ENCODE measurements at regions not wholly inside any gene's neighbourhood (a gene's known extent, or its start where the extent isn't known, plus 50 kb on each side); places are given as distances from the start of the nearest gene placed in this dataset.

DNA sequence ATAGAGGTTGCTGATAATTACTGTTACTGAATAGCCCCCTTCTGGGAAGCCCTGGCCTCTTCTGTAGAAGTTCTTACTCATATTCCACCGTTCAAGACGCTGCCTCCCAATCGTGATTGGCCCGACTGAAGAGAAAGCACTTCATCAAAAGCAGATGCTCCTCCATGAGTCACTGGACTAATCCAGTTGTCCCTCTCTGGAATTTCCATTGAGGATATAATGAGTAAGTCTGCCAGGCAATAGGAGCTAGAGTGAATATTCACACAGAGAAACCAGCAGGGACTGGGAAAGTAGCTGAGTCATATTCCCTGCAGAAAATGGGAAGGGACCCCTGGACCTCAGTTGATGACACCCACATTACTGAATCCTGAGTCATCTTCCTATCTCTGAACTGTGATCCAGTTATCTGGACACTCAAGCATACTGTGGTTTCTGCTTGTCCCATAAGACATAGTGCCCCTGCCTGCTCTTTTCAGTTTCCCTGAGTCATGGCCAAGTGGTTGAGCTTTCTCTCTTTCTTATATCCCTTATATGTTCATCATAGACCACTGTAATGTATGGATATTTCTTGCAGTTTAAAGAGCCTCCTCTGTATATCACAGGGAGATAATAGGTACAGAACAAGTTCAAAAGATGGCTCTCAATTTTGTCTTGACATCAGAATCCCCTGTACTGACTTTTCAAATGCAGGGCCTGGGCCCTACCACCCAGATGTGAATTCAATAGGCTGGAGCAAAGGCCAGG is 151.2 kb upstream of the CDIN1 start (continued):
- TF ChIP-seq, protein P1, sequence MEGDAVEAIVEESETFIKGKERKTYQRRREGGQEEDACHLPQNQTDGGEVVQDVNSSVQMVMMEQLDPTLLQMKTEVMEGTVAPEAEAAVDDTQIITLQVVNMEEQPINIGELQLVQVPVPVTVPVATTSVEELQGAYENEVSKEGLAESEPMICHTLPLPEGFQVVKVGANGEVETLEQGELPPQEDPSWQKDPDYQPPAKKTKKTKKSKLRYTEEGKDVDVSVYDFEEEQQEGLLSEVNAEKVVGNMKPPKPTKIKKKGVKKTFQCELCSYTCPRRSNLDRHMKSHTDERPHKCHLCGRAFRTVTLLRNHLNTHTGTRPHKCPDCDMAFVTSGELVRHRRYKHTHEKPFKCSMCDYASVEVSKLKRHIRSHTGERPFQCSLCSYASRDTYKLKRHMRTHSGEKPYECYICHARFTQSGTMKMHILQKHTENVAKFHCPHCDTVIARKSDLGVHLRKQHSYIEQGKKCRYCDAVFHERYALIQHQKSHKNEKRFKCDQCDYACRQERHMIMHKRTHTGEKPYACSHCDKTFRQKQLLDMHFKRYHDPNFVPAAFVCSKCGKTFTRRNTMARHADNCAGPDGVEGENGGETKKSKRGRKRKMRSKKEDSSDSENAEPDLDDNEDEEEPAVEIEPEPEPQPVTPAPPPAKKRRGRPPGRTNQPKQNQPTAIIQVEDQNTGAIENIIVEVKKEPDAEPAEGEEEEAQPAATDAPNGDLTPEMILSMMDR (IDR thresholded peaks at IDR 0.05; ENCODE audit: poor library complexity, severe bottlenecking): no peak
- no peak for TF ChIP-seq POLR2AphosphoS5 (IDR thresholded peaks at IDR 0.05)

DNA sequence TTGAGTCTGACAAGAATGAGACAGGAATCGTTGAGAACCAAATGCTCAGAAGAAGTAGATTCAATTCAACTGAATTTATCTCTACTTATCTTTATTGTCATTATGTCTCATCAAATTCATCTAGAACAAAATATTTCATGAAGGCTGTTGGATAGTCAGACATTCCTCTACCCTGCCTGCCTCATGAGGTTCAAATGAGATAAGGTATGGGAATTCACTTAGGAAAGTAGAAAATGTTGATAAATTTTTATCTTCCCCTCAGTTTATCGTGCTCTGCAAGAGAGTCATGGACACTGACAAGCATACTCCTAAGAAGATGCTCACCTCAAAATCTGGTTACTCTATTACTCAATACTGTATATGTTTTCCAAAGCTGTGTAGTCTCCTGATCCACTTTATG is 149.7 kb upstream of the CDIN1 start:
- Histone ChIP-seq H3K79me2 (replicated peaks; ENCODE audit: insufficient read depth, low read length) (no peaks in the 10 kb centered on the region), H3K4me3 (ENCODE audit: low read length) (no peak overlapping the region), H3K9ac (ENCODE audit: low read length) (no peak overlapping the region), H3K4me2 (ENCODE audit: low read length) (no peak overlapping the region), H3K27ac (ENCODE audit: low read length) (no peak overlapping the region), H3K36me3 (ENCODE audit: insufficient read depth, low read length) (no peaks in the 10 kb centered on the region), H3K27me3 (ENCODE audit: insufficient read depth, low read depth, low read length) (no peaks in the 10 kb centered on the region), H3K9me3 (ENCODE audit: low read length) (no peaks in the 10 kb centered on the region), H3F3A (ENCODE audit: insufficient read depth, low read length, poor library complexity, severe bottlenecking) (no peaks in the 10 kb centered on the region), H2AFZ (ENCODE audit: low read depth, low read length) (no peak overlapping the region), H4K20me1 (ENCODE audit: insufficient read depth) (no peaks in the 10 kb centered on the region), H3K9me2 (ENCODE audit: insufficient read depth, low read length) (no peaks in the 10 kb centered on the region)
- no peak for TF ChIP-seq RAD21 (conservative IDR thresholded peaks at IDR 0.05)

DNA sequence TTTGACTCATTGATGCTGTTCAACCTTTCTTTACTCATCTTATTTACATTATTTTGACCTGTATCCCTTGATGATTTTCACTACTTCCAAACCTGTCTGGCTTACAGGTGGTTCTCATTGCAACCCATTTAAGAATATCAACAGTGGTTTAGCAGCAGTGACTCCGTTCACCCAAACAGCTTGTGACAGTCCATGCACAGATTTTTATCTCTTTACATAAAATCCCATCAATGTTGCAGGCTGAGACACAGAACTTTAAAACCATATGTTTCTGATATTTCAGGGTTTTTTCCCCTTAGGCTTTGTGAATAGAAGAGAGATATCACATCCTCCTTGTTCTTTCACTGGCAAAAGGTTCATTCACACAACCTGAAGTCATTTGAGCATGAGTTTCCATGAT is 149.1 kb upstream of the CDIN1 start:
- Histone ChIP-seq H3K27ac (ENCODE audit: low read length) (no peak overlapping the region), H4K20me1 (ENCODE audit: insufficient read depth) (no peaks in the 10 kb centered on the region), H2AFZ (ENCODE audit: low read depth, low read length) (no peak overlapping the region)

More for the DNA sequence above, 149.1 kb upstream of the CDIN1 start:
- H3K4me2 ChIP-seq (ENCODE audit: low read length): no peak overlapping the region
- no peaks in the 10 kb centered on the region for H3K9me3 ChIP-seq (ENCODE audit: low read length)
- no peaks in the 10 kb centered on the region for H3K27me3 ChIP-seq (ENCODE audit: insufficient read depth, low read depth, low read length)
- no peaks in the 10 kb centered on the region for H3F3A ChIP-seq (ENCODE audit: insufficient read depth, low read length, poor library complexity, severe bottlenecking)
- H3K36me3 ChIP-seq (ENCODE audit: insufficient read depth, low read length): no peaks in the 10 kb centered on the region
- H3K4me3 ChIP-seq (ENCODE audit: low read length): no peak overlapping the region
- no peaks in the 10 kb centered on the region for H3K9me2 ChIP-seq (ENCODE audit: insufficient read depth, low read length)
- TF ChIP-seq POLR2AphosphoS5 (IDR thresholded peaks at IDR 0.05): no peak
- no peak for TF ChIP-seq RAD21 (conservative IDR thresholded peaks at IDR 0.05)
- TF ChIP-seq EP300 (conservative IDR thresholded peaks at IDR 0.05; ENCODE audit: poor library complexity, severe bottlenecking): no peak
- TF ChIP-seq, protein P1 (IDR thresholded peaks at IDR 0.05; ENCODE audit: poor library complexity, severe bottlenecking): no peak
- TF ChIP-seq MXI1 (conservative IDR thresholded peaks at IDR 0.05; ENCODE audit: poor library complexity, severe bottlenecking): no peak
- TF ChIP-seq EZH2 (IDR thresholded peaks at IDR 0.05; ENCODE audit: borderline replicate concordance, insufficient read depth, low read length, poor library complexity, severe bottlenecking): no peak
- no peak for TF ChIP-seq SMC3 (conservative IDR thresholded peaks at IDR 0.05; ENCODE audit: poor library complexity)
- no peak for TF ChIP-seq TAF1 (IDR thresholded peaks at IDR 0.05; ENCODE audit: low read depth)
- TF ChIP-seq, protein P2, sequence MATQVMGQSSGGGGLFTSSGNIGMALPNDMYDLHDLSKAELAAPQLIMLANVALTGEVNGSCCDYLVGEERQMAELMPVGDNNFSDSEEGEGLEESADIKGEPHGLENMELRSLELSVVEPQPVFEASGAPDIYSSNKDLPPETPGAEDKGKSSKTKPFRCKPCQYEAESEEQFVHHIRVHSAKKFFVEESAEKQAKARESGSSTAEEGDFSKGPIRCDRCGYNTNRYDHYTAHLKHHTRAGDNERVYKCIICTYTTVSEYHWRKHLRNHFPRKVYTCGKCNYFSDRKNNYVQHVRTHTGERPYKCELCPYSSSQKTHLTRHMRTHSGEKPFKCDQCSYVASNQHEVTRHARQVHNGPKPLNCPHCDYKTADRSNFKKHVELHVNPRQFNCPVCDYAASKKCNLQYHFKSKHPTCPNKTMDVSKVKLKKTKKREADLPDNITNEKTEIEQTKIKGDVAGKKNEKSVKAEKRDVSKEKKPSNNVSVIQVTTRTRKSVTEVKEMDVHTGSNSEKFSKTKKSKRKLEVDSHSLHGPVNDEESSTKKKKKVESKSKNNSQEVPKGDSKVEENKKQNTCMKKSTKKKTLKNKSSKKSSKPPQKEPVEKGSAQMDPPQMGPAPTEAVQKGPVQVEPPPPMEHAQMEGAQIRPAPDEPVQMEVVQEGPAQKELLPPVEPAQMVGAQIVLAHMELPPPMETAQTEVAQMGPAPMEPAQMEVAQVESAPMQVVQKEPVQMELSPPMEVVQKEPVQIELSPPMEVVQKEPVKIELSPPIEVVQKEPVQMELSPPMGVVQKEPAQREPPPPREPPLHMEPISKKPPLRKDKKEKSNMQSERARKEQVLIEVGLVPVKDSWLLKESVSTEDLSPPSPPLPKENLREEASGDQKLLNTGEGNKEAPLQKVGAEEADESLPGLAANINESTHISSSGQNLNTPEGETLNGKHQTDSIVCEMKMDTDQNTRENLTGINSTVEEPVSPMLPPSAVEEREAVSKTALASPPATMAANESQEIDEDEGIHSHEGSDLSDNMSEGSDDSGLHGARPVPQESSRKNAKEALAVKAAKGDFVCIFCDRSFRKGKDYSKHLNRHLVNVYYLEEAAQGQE (IDR thresholded peaks at IDR 0.05; ENCODE audit: borderline replicate concordance): no peak
- H3K9ac ChIP-seq (ENCODE audit: low read length): no peak overlapping the region
- H3K79me2 ChIP-seq (replicated peaks; ENCODE audit: insufficient read depth, low read length): no peaks in the 10 kb centered on the region

Data from neural cell (in vitro differentiated cells).